HepG2 (cell line): ENCODE measurements at regions not wholly inside any gene's neighbourhood (a gene's known extent, or its start where the extent isn't known, plus 50 kb on each side); places are given as distances from the start of the nearest gene placed in this dataset.
A peak's percentile ranks its signal among the peaks of the same experiment; 100 is the strongest.

Source experiments
- ARNT ChIP-seq: fragments of 450-650 bp; IDR thresholded peaks from 2 replicates; pipeline ENCODE4 v1.6.1; 2017
- CREM ChIP-seq, 2 experiments: sonication (generic) in 1 of 2; formaldehyde crosslinking in 1 of 2; IDR thresholded peaks; 2 replicates each; pipeline versions ENCODE4 v1.4.0 to v1.6.1; 2016 to 2020; ENCODE audit warnings: antibody characterized with exemption in 1 of 2, mild to moderate bottlenecking in 1 of 2, missing genetic modification reagents in 1 of 2
- GMEB2 ChIP-seq: IDR thresholded peaks from 2 replicates; pipeline ENCODE4 v1.6.1; 2016; ENCODE audit warnings: missing biosample characterization, missing genetic modification reagents, low read depth
- IRX3 ChIP-seq: sonication (generic); formaldehyde crosslinking; IDR thresholded peaks from 2 replicates; pipeline ENCODE4 v1.8.1; 2023; ENCODE audit warnings: mild to moderate bottlenecking, low read depth, missing genetic modification reagents, borderline replicate concordance
- LCORL ChIP-seq, 2 experiments: fragments of 450-650 bp in 1 of 2; sonication (generic) in 1 of 2; formaldehyde crosslinking in 1 of 2; IDR thresholded peaks; 2 replicates each; pipeline versions ENCODE4 v1.5.0 to v1.6.1; 2017 to 2020; ENCODE audit warnings: antibody characterized with exemption in 1 of 2, missing genetic modification reagents in 1 of 2
- MATR3 ChIP-seq: sonication (generic); formaldehyde crosslinking; IDR thresholded peaks from 2 replicates; pipeline ENCODE4 v1.4.0; 2020; ENCODE audit warnings: missing genetic modification reagents
- NR2F1 ChIP-seq, 2 experiments: fragments of 450-650 bp in 1 of 2; formaldehyde crosslinking in 1 of 2; IDR thresholded peaks; 2 replicates each; pipeline versions ENCODE4 v1.5.0 to v1.6.1; 2016 to 2020; ENCODE audit warnings: mild to moderate bottlenecking in 1 of 2, missing compliant biosample characterization in 1 of 2, missing genetic modification reagents in 1 of 2, moderate library complexity in 1 of 2
- SKIL ChIP-seq: sonication (generic); formaldehyde crosslinking; IDR thresholded peaks from 2 replicates; pipeline ENCODE4 v1.8.0; 2022; ENCODE audit warnings: missing genetic modification reagents, mild to moderate bottlenecking, moderate library complexity, borderline replicate concordance
- SMAD1 ChIP-seq: sonication (generic); formaldehyde crosslinking; IDR thresholded peaks from 2 replicates; pipeline ENCODE4 v1.4.0; 2020; ENCODE audit warnings: missing genetic modification reagents, low read depth, mild to moderate bottlenecking, borderline replicate concordance
- SMAD9 ChIP-seq: sonication (generic); formaldehyde crosslinking; IDR thresholded peaks from 2 replicates; pipeline ENCODE4 v1.5.1; 2020; ENCODE audit warnings: mild to moderate bottlenecking, missing genetic modification reagents
- TRIM22 ChIP-seq: fragments of 450-650 bp; IDR thresholded peaks from 2 replicates; pipeline ENCODE4 v1.6.1; 2017
- ZNF292 ChIP-seq: sonication (generic); formaldehyde crosslinking; IDR thresholded peaks from 2 replicates; pipeline ENCODE4 v1.8.1; 2022; ENCODE audit warnings: mild to moderate bottlenecking, low read depth, missing genetic modification reagents, borderline replicate concordance
- ZNF326 ChIP-seq: sonication (generic); formaldehyde crosslinking; IDR thresholded peaks from 2 replicates; pipeline ENCODE4 v1.4.0; 2020; ENCODE audit warnings: missing genetic modification reagents, borderline replicate concordance
- ZNF512B ChIP-seq: sonication (generic); formaldehyde crosslinking; IDR thresholded peaks from 2 replicates; pipeline ENCODE4 v1.5.1; 2020; ENCODE audit warnings: missing genetic modification reagents, mild to moderate bottlenecking, borderline replicate concordance
- ZNF550 ChIP-seq: sonication (generic); formaldehyde crosslinking; IDR thresholded peaks from 2 replicates; pipeline ENCODE4 v1.4.0; 2020; ENCODE audit warnings: mild to moderate bottlenecking, missing genetic modification reagents, borderline replicate concordance
- ZNF556 ChIP-seq: sonication (generic); formaldehyde crosslinking; IDR thresholded peaks from 2 replicates; pipeline ENCODE4 v1.4.0; 2020; ENCODE audit warnings: mild to moderate bottlenecking, missing genetic modification reagents, borderline replicate concordance
- ZNF878 ChIP-seq: sonication (generic); formaldehyde crosslinking; IDR thresholded peaks from 2 replicates; pipeline ENCODE4 v1.8.1; 2023; ENCODE audit warnings: mild to moderate bottlenecking, missing genetic modification reagents, moderate library complexity
- TF ChIP-seq, protein P1 (sequence below): sonication (generic); formaldehyde crosslinking; IDR thresholded peaks from 2 replicates; pipeline ENCODE4 v1.8.0; 2022; ENCODE audit warnings: missing genetic modification reagents, low read depth, mild to moderate bottlenecking, borderline replicate concordance
- TF ChIP-seq, protein P2 (sequence below): IDR thresholded peaks from 2 replicates; pipeline ENCODE4 v1.6.1; 2012; ENCODE audit warnings: inconsistent platforms

DNA sequence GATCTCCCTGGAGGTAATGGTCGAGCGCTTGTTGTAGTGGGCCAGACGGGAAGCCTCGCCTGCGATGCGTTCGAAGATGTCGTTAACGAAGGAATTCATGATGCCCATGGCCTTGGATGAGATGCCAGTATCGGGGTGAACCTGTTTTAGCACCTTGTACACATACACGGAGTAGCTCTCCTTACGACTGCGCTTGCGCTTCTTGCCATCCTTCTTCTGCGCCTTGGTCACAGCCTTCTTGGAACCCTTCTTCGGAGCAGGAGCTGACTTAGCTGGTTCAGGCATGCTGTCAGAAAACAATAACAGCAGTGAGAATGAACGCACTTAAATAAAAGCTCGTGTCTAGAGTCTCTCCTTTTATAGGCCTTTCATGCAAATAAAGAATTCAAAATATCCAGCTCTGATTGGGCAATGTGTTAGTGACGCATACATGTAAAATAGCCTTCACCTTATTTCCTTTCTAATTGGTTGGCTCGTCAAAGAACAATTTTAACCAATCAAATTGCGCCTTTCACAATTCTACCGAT, 129.2 kb downstream of the HFE start (continued):
- no peak for TF ChIP-seq MATR3 (CRISPR knock-in tag)
- TF ChIP-seq TRIM22 = no peak
- TF ChIP-seq SMAD1 (CRISPR knock-in tag) = no peak
- TF ChIP-seq ZNF512B (CRISPR knock-in tag) = no peak
- TF ChIP-seq, protein P1, sequence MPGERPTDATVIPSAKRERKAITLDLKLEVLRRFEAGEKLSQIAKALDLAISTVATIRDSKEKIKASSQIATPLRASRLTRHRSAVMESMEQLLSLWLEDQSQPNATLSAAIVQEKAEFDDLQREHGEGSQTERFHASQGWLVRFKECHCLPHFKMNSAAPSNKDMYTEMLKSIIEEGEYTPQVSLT = no peak
- 0 out of 2 replicates have a peak, but pooled peaks have one; percentile 10 for TF ChIP-seq ZNF878 (CRISPR knock-in tag)
- TF ChIP-seq LCORL (IDR thresholded peaks at IDR 0.05) = no peak
- TF ChIP-seq LCORL (CRISPR knock-in tag; IDR thresholded peaks at IDR 0.05) = no peak
- no peak; the same call in 1 of the 2 replicates for TF ChIP-seq GMEB2 (CRISPR knock-in tag)
- no peak for TF ChIP-seq ARNT
- TF ChIP-seq ZNF556 (CRISPR knock-in tag) = no peak; the same call in 1 of the 2 replicates
- peak; percentile 76 for TF ChIP-seq CREM (IDR thresholded peaks at IDR 0.05)
- no peak for TF ChIP-seq CREM (CRISPR knock-in tag; IDR thresholded peaks at IDR 0.05)
- peak in 1 of 2 experiments; percentile 24; a peak in 2 of 4 replicates for TF ChIP-seq NR2F1 (CRISPR knock-in tag; IDR thresholded peaks at IDR 0.05)
- TF ChIP-seq IRX3 (CRISPR knock-in tag) = no peak
- no peak for TF ChIP-seq ZNF550
- TF ChIP-seq, protein P2, sequence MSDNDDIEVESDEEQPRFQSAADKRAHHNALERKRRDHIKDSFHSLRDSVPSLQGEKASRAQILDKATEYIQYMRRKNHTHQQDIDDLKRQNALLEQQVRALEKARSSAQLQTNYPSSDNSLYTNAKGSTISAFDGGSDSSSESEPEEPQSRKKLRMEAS = peak; percentile 79
- no peak for TF ChIP-seq ZNF292 (CRISPR knock-in tag)
- TF ChIP-seq SMAD9 (CRISPR knock-in tag) = peak; percentile 15; the same call in 1 of the 2 replicates
- no peak for TF ChIP-seq ZNF326 (CRISPR knock-in tag)
- TF ChIP-seq SKIL (CRISPR knock-in tag) = no peak
